HG02852 (cell line): ENCODE measurements at regions not wholly inside any gene's neighbourhood (a gene's known extent, or its start where the extent isn't known, plus 50 kb on each side); places are given as distances from the start of the nearest gene placed in this dataset.
"Not testable (repeated sequence)": the region's sequence is repeated elsewhere in the genome, so short reads cannot be mapped to it uniquely, and the experiment has no call there.

Source experiments
- ATAC-seq: cut with Tn5 transposase; IDR thresholded peaks from one replicate; pipeline ENCODE4 v1.9.1; 2021; ENCODE audit warnings: mild to moderate bottlenecking, moderate library complexity; ENCODE audit not compliant: unreplicated experiment

- no peak for ATAC-seq
Measured at GRCh38 chr17:64773836-64774761, 112.0 kb upstream of the SMURF2 start.

GRCh38 chr17:64773386-64773835 is 111.3 kb upstream of the SMURF2 start:
- ATAC-seq: no peak

GRCh38 chr17:64772845-64773299 is 110.8 kb upstream of the SMURF2 start:
- no peak for ATAC-seq

- ATAC-seq: no peak
Measured at GRCh38 chr17:64771980-64772844, 110.1 kb upstream of the SMURF2 start.

- ATAC-seq: no peak
Measured at GRCh38 chr17:64769712-64770111, 107.6 kb upstream of the SMURF2 start.

GRCh38 chr17:64767269-64767997 is 105.3 kb upstream of the SMURF2 start:
- ATAC-seq: no peak

GRCh38 chr17:64765191-64765889 is 103.2 kb upstream of the SMURF2 start:
- no peak for ATAC-seq

- ATAC-seq: no peak
Measured at GRCh38 chr17:64750891-64751677, 89.0 kb upstream of the SMURF2 start.

GRCh38 chr17:64750478-64750877 is 88.4 kb upstream of the SMURF2 start:
- no peak for ATAC-seq

- ATAC-seq: no peak
Measured at GRCh38 chr17:64749306-64749705, 87.2 kb upstream of the SMURF2 start.

- ATAC-seq: no peak
Measured at GRCh38 chr17:64747938-64748540, 85.9 kb upstream of the SMURF2 start.

GRCh38 chr17:64742326-64742725 is 80.2 kb upstream of the SMURF2 start:
- ATAC-seq: no peak

- ATAC-seq: not testable (repeated sequence)
Measured at GRCh38 chr17:64741916-64742315, 79.8 kb upstream of the SMURF2 start.

- ATAC-seq: no peak
Measured at GRCh38 chr17:64741038-64741641, 79.0 kb upstream of the SMURF2 start.

GRCh38 chr17:64739316-64740058 is 77.4 kb upstream of the SMURF2 start:
- no peak for ATAC-seq

GRCh38 chr17:64736804-64737492 is 74.8 kb upstream of the SMURF2 start:
- no peak for ATAC-seq

- ATAC-seq: no peak
Measured at GRCh38 chr17:64732336-64733006, 70.4 kb upstream of the SMURF2 start.
